ENCODE measurements at regions not wholly inside any gene's neighbourhood (a gene's known extent, or its start where the extent isn't known, plus 50 kb on each side); places are given as distances from the start of the nearest gene placed in this dataset.

GRCh38 chr7:131904760-131905327, 348.4 kb upstream of the PODXL start:
- no peak overlapping the region for H3K4me3 ChIP-seq (ENCODE audit: low read length)
- no peak overlapping the region for H3K27ac ChIP-seq (ENCODE audit: low read depth in 1 of 2, low read length in 2 of 2)
- peaks cover 8 to 20% of the 10 kb centered on the region in 2 experiments for H3K27me3 ChIP-seq (ENCODE audit: control insufficient read depth in 1 of 2, insufficient read depth in 2 of 2, low read length in 2 of 2)
- no peak for DNase-seq
- intact Hi-C loops (cut with DNase I, micrococcal nuclease) = no loop called here
- H3K36me3 Mint-ChIP-seq (ENCODE audit: low read depth) = no peaks in the 10 kb centered on the region
- no peak for TF ChIP-seq CTCF (IDR thresholded peaks at IDR 0.05)
- peaks cover 39% of the 10 kb centered on the region for H3K27me3 Mint-ChIP-seq
- H3K9me3 ChIP-seq (ENCODE audit: control insufficient read depth in 1 of 2, insufficient read depth in 1 of 2, low read length in 2 of 2) = peaks cover 9 to 10% of the 10 kb centered on the region in 2 experiments
- no peaks in the 10 kb centered on the region for H3K36me3 ChIP-seq (ENCODE audit: insufficient read depth, low read length)
- no peak overlapping the region for H3K4me3 Mint-ChIP-seq
- no peaks in the 10 kb centered on the region for H3K4me1 ChIP-seq (ENCODE audit: insufficient read depth, low read length)
- ATAC-seq (ENCODE audit: poor library complexity) = no peak
- no peak overlapping the region for H3K27ac Mint-ChIP-seq
- POLR2A ChIA-PET = no interaction called here
- CTCF ChIA-PET = no interaction called here
- H3K9me3 Mint-ChIP-seq = no peaks in the 10 kb centered on the region
- H3K4me1 Mint-ChIP-seq (ENCODE audit: low read depth) = no peaks in the 10 kb centered on the region

DNA sequence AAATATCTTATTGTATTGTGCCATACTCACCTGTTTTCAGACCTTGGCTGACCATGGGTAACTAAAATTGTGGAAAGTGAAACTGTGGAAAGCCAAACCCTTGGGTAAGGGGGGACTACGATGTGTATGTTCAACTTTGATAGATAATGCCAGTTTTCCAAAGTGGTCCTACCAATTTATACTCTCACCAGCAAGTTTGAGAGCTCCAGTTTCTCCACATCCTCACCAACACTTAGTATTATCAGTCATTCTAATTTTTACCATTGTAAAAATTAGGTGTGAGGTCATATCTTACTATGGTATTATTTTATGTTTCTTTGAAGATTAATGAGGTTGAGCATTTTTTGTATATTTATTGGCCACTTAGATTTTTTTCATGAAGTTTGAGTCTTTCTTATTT, 346.9 kb upstream of the PODXL start:
- Histone ChIP-seq H3K9me3 (ENCODE audit: control insufficient read depth in 1 of 2, insufficient read depth in 1 of 2, low read length in 2 of 2) (peaks cover 0 to 9% of the 10 kb centered on the region in 2 experiments), H3K4me3 (ENCODE audit: low read length) (no peak overlapping the region), H3K27me3 (ENCODE audit: control insufficient read depth in 1 of 2, insufficient read depth in 2 of 2, low read length in 2 of 2) (peaks cover 8 to 15% of the 10 kb centered on the region in 2 experiments), H3K36me3 (ENCODE audit: insufficient read depth, low read length) (no peaks in the 10 kb centered on the region), H3K27ac (ENCODE audit: low read depth in 1 of 2, low read length in 2 of 2) (no peak overlapping the region), H3K4me1 (ENCODE audit: insufficient read depth, low read length) (no peaks in the 10 kb centered on the region)
- no peak overlapping the region for H3K4me3 Mint-ChIP-seq
- CTCF ChIA-PET = no interaction called here
- H3K9me3 Mint-ChIP-seq = no peaks in the 10 kb centered on the region
- intact Hi-C loops (cut with DNase I, micrococcal nuclease) = no loop called here
- TF ChIP-seq CTCF (IDR thresholded peaks at IDR 0.05) = no peak
- no peaks in the 10 kb centered on the region for H3K36me3 Mint-ChIP-seq (ENCODE audit: low read depth)
- no peaks in the 10 kb centered on the region for H3K4me1 Mint-ChIP-seq (ENCODE audit: low read depth)
- H3K27ac Mint-ChIP-seq = no peak overlapping the region
- no peak for ATAC-seq (ENCODE audit: poor library complexity)
- DNase-seq = no peak
- POLR2A ChIA-PET = no interaction called here
- peaks cover 30% of the 10 kb centered on the region for H3K27me3 Mint-ChIP-seq

DNA sequence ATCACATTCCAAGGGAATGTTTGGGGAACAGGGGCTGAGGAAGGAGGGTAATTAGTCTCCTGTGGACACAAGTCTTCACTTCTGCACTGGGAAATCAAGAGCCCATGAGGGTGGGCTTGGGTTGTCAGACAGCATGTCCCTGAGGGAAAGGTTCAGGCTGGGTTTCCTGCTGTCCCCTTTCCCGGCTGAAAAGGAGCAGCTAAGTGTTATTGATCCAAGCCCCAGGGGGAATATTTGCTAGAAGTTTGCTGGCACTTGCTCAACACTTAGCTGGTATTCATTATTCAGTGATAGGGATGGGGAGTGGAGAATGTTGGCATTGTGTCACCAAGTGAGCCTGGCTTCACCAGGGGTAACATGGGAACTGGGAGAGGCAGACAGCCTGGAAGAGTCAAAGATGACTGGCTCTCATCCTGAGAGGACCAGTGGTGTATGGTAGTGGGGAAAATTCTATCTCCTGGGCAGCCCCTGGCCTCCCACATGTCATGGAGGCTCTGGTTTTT, 344.4 kb upstream of the PODXL start:
- TF ChIP-seq CTCF (IDR thresholded peaks at IDR 0.05) = no peak

More for the DNA sequence above, 344.4 kb upstream of the PODXL start:
- Mint-ChIP-seq H3K36me3 (ENCODE audit: low read depth) (no peaks in the 10 kb centered on the region), H3K27me3 (peaks cover 10% of the 10 kb centered on the region), H3K9me3 (no peaks in the 10 kb centered on the region), H3K27ac (no peak overlapping the region), H3K4me1 (ENCODE audit: low read depth) (no peaks in the 10 kb centered on the region), H3K4me3 (no peak overlapping the region)
- H3K9me3 ChIP-seq (ENCODE audit: control insufficient read depth in 1 of 2, insufficient read depth in 1 of 2, low read length in 2 of 2) = peaks cover 8 to 9% of the 10 kb centered on the region in 2 experiments
- peaks cover 0 to 2% of the 10 kb centered on the region in 2 experiments for H3K27me3 ChIP-seq (ENCODE audit: control insufficient read depth in 1 of 2, insufficient read depth in 2 of 2, low read length in 2 of 2)
- ATAC-seq (ENCODE audit: poor library complexity) (no peak), DNase-seq (no peak)
- no peak overlapping the region for H3K4me3 ChIP-seq (ENCODE audit: low read length)
- no peaks in the 10 kb centered on the region for H3K4me1 ChIP-seq (ENCODE audit: insufficient read depth, low read length)
- H3K27ac ChIP-seq (ENCODE audit: low read depth in 1 of 2, low read length in 2 of 2) = no peak overlapping the region
- POLR2A ChIA-PET = no interaction called here
- no peaks in the 10 kb centered on the region for H3K36me3 ChIP-seq (ENCODE audit: insufficient read depth, low read length)
- CTCF ChIA-PET = no interaction called here
- intact Hi-C loops (cut with DNase I, micrococcal nuclease) = no loop called here
